HG03064 (cell line): ENCODE measurements at regions not wholly inside any gene's neighbourhood (a gene's known extent, or its start where the extent isn't known, plus 50 kb on each side); places are given as distances from the start of the nearest gene placed in this dataset.

ENCODE experiments used
- ATAC-seq: cut with Tn5 transposase; IDR thresholded peaks from one replicate; pipeline ENCODE4 v1.9.1; 2021; ENCODE audit warnings: low read depth; ENCODE audit not compliant: unreplicated experiment

DNA sequence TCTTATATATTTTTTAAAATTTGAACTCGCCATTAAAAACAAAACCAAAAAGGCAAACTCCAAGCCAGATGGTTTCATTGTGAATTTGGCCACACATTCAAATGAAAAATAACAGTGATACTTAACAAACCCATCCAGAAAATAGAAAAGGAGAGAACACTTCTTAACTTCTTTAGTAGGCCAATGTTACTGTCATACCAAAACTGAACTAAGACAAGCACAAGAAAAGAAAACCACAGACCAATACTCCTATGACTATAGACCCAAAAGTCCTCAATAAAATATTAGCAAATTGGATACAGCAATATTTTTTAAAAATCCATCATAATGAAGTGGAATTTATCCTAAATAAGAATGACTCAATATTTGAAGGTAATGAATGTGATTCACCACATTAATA lies 73.5 kb upstream of the ALDH1A3 start:
- ATAC-seq, result no peak

DNA sequence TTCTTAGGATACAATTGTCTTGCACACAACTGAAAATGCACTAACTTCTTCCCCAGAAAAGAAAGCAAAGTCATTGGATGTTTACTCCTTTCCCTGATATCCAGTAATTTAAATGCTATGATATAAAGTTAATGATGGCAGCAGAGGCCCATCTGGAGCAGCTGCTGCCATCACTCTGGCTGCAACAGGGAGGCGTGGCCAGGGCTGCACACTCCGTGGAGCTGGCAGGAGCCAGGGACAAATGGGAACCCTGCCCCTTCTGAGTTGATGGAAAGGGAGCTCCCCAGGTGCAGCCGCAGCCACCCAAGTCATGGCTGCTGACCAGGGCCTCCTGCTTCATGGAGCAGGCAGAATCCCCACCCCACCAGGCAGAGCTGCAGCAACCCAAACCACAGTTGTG lies 72.6 kb upstream of the ALDH1A3 start:
- no peak for ATAC-seq

DNA sequence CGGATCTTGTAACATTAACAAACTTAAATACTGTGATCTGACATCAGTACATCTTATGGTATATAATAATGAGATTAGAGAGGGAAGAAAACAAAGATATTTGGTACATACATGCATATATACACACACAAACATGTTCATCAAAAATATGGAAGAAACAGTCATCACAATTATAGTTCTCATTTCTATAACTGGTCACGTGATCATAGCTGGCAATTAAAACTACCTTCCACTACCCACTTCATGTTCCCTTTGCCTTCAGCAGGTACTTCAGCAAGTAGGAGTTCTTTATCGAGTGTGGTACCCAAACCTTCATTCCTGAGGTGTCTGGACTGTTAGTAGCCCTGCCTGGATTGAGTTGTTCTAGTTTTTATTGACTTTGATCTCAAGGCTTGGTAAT lies 70.9 kb upstream of the ALDH1A3 start:
- no peak for ATAC-seq

DNA sequence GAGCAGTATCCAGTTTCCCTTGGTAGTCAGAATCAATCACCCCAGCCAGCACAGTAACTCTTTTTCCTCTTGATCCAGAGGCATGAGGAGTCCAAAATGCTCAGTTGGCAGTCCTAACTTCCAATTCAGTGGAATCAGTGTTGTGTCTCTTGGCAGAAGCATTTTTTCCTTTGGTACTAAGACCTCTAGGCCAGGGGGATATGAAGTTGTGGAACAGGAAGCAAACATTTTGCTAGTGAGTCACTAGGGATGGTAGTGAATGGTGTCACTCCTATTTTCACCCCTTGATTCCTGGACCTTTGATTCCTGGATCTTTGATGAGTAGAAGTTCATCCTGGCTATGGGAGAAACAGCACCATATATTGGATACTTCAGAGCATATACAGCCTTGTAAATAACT lies 70.5 kb upstream of the ALDH1A3 start:
- ATAC-seq, result no peak

DNA sequence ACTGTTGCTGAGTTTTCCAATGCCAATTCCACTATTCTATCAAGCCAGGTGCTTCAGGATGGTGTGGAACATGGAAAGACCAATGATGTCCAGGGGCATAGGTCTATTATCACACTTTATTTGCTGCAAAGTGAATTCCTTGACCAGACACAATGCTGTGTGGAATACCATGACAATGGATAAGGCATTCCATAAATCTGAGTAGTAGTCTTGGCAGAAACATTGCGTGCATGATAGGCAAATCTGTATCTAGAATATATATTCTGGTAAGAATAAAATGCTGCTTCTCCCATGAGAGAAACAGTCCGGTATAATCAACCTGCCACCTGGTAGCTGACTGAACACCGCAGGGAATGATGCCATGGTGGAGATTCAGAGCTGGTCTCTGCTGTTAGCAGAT lies 70.0 kb upstream of the ALDH1A3 start:
- ATAC-seq, result no peak

DNA sequence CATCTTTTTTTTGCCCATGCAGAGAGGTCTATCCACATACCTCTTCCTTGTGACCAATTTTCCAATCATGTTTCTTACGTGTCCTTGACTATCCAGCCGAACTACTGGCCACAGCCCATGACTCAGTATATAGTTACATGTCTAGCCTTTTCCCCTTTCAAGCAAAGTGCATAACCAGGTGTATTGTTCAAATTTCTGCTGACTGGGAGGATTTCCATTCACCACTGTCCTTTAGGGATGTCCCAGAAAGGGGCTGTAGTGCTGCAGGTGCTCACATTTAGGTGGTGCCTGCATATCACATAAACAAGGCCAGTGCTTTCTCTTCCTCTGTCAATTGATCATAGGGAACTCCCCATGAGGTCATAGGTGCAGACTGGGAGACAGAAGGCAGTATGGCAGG lies 69.4 kb upstream of the ALDH1A3 start:
- ATAC-seq, result no peak

DNA sequence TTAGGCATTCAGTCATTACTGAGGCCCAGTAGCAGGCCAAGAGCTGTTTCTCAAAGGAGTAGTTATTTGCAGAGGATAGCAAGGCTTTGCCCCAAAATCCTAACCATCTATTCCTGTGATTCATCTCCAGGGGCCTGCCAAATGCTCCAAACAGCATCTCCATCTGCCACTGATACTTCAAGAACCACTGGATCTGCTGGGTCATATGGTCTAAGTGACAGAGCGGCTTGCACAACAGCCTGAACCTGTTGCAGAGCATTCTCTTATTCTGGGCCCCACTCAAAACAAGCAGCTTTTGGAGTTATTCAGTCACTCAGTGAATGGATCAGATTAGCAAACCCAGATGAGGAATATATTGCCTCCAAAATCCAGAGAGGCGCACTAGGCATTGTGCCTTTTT lies 68.8 kb upstream of the ALDH1A3 start:
- ATAC-seq, result no peak

DNA sequence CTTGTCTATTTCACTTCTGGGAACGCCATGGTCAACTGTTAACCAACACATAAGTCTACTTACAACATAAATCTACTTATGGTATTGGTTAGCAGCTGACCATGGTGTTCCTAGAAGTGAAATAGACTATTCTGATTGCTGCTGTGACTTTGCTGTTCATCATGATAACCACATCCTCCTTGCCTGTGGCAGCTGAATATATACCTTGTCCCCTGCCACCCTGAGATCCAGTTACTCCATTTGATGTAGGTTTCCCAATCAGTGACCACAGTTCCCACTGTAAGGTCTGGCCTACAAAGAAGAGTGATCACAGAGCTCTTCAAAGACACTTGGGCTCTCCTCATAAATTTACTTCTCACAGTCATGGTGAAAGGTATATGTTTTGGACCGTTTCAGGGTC lies 66.8 kb upstream of the ALDH1A3 start:
- no peak for ATAC-seq

DNA sequence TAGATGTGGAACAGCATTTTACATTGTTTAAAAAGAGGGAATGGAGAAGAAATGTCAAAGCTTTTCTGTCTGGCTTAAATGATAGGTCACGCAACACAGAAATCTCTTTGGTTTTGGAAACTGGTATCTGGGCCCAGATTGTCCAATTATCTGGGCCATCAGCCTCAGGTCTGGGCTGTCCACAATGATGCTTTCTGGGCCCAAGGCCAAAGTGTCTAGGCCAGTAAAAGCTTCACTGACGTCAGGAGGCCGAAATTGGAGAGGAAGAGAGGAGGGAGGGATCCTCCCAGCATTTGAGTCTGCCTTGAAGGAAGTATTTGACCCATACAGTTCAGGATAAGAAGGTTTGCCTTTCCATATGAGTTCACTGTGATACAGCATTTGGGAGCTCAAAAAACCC lies 60.7 kb upstream of the ALDH1A3 start:
- ATAC-seq, result no peak

DNA sequence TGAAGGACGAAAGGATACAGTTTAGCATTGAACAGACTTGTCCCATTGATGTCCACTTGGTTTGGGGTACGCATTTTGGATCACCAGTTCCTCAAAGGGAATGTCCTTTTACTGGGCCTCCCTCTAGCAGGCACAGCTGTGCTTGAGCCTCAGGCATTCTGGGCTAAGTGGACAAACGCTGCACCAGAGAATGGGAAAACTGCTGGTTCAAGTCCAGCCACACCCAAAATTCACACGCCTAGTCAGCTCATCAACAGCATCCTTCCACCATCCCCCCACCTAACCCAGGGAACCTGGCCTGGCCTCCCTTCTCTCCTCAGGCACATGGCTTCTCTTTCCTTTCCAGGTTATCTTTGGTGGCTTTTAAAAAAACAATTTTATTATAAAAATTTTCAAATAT lies 59.1 kb upstream of the ALDH1A3 start:
- ATAC-seq, result no peak

DNA sequence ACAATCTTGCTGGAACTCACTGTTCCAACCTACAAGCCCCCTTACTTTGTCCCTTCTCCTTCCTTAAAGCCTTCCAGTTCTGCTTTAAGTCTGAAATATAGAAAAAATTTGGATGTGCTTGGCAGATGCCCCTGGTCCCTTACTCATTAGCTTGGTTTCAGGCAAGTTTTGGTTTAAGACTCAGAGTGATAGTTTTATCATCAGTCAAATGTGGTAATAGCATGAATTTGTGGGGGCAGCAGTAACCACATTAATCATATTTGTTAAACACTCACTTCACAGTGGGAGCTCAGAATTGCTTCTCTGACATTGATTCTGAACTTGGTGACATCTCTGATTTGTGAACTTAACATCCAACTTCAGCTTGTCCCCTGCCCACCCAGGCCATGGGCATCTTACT lies 58.3 kb upstream of the ALDH1A3 start:
- no peak for ATAC-seq

DNA sequence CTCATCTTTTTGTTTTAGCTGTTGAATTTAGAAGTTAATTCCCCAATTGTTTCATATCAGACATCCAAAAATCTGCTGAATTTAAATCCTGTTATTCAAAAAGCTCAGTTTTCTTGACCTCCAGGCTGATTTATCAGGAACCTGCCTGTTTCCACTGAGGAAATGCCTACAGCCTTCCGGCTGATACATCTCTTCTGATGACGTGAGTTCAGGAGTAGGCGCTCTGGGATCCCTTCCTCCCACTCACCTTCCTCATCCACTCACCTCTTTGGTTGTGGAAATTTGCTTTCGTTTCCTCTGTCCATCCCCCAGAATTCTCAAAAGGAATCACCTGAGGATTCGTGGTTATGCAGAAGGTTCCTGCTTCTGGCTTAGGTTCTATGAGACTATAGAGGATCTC lies 55.4 kb upstream of the ALDH1A3 start:
- ATAC-seq, result no peak

DNA sequence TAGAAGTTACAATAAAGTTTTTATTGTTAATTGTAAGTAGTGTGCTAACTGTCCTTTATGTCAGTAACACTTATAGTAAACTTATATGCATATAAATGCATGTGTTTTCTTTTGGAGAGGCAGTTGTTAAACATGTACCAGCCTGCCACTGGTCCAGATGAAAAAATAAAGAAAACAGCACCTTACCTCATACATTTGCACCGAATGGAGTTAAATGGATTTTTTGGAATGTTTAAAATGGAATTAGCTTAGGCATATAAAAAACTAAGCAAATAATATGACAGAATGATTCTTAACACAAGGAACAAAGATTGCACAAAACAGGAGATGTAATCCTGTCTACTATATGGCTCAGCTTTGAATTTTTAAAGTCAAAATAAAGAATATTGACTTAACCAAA lies 50.2 kb upstream of the ALDH1A3 start:
- no peak for ATAC-seq
